KG1 (cell line): ENCODE measurements at regions not wholly inside any gene's neighbourhood (a gene's known extent, or its start where the extent isn't known, plus 50 kb on each side); places are given as distances from the start of the nearest gene placed in this dataset.

Experiments
- DNase-seq: peaks from one replicate; lab custom pipeline; 2025; lab: John Stamatoyannopoulos, UW

- DNase-seq, result no peak
Observed at GRCh38 chr13:31962731-31963370, 68.7 kb upstream of the FRY start.

- no peak for DNase-seq
Observed at GRCh38 chr13:31963631-31964030, 67.9 kb upstream of the FRY start.

- no peak for DNase-seq
Observed at GRCh38 chr13:31964168-31964567, 67.4 kb upstream of the FRY start.

GRCh38 chr13:31965361-31966066, 66.1 kb upstream of the FRY start:
- no peak for DNase-seq

GRCh38 chr13:31967155-31967554, 64.4 kb upstream of the FRY start:
- DNase-seq, result no peak

GRCh38 chr13:31968473-31968872, 63.1 kb upstream of the FRY start:
- DNase-seq, result no peak

- DNase-seq, result no peak
Observed at GRCh38 chr13:31970231-31970930, 61.2 kb upstream of the FRY start.

GRCh38 chr13:31972453-31972852, 59.1 kb upstream of the FRY start:
- no peak for DNase-seq

- no peak for DNase-seq
Observed at GRCh38 chr13:31978021-31978420, 53.6 kb upstream of the FRY start.

GRCh38 chr13:31980830-31981229, 50.7 kb upstream of the FRY start:
- DNase-seq, result no peak
